GM21423 (cell line): ENCODE measurements at regions not wholly inside any gene's neighbourhood (a gene's known extent, or its start where the extent isn't known, plus 50 kb on each side); places are given as distances from the start of the nearest gene placed in this dataset.

Source experiments
- ATAC-seq: cut with Tn5 transposase; IDR thresholded peaks from one replicate; pipeline ENCODE4 v1.9.1; 2021; ENCODE audit warnings: mild to moderate bottlenecking, moderate library complexity; ENCODE audit not compliant: unreplicated experiment

GRCh38 chr18:8962855-8963635 lies 139.5 kb upstream of the NDUFV2 start:
- no peak for ATAC-seq

- ATAC-seq, result no peak
These were observed 138.6 kb upstream of the NDUFV2 start for GRCh38 chr18:8963876-8964275.

- ATAC-seq, result no peak
These were observed 137.1 kb upstream of the NDUFV2 start for GRCh38 chr18:8965398-8965797.

DNA sequence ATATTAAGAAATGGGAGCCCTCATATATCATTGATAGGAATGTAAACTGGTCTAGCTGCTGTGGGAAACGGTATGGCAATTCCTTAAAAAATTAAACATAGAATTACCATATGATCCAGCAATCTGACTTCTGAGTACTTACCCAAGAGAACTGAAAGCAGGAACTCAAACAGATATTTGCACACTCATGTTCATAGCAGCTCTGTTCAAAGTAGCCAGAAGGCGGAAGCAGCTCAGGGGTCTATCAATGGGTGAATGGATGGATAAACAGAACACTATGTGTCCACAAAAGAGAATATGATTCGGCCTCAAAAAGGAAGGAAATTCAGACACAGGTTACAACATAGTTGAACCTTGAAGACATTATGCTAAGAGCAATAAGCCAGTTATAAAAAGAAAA lies 135.7 kb upstream of the NDUFV2 start:
- ATAC-seq, result no peak

- peak; percentile 62 for ATAC-seq
These were observed 134.9 kb upstream of the NDUFV2 start for GRCh38 chr18:8967573-8967972.

GRCh38 chr18:8969639-8970390 lies 132.7 kb upstream of the NDUFV2 start:
- ATAC-seq, result no peak

DNA sequence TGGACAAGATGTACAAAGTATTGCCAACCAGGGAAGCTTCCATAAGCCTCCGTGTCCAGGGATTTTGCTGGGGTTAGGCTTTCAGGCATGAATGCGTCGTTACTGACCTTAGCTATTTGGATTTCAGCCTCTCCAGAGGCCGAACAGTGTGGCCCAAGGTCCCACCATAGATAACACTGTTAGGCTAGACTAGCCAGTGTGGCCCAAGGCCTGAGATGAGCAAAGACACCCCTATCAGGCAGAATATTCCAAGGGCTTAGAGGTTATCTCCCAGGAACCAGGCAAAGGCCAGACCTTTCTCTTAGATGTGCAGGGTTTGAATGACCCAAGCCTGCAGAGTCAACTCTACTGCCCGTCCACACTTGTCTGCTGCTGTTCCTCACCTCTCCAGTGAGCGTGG lies 131.7 kb upstream of the NDUFV2 start:
- ATAC-seq, result no peak

DNA sequence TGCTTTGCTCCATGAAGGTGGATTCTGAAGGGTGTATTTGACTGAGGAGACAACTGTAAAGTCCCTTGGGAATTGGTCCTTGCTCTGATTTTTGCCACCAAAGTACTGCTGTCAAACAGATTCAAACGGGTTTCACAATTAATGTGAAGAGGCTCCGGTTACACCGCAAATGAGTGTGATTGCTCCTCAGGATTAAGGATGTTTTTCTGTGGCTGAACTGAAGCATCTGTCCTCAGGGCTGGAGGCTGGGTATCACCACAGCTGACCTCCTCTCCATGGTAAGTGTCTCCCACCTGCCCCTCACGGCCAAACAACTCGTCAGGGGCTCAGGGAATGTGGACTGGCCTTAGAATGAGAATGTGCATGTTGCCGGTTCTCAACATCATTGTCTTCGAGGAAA lies 130.4 kb upstream of the NDUFV2 start:
- ATAC-seq, result no peak

DNA sequence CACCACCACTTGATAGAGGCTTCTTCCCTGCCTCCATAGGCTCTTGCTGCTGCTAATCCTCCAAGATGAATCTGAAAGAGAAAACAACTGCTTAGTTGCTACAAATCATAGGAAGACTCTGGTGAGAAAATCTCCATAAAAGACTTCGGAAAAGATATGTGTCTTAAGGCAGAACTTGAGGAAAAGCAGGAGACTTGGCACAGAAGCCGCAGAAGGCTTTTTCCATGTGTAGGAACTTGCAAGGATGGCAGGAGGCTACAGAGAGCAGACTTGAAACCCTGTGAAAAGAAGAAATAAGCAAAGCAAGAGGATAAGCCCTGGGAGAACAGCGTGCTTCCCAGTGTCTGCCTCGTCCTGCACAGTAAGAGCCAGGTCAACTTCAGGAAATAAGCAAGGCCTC lies 128.2 kb upstream of the NDUFV2 start:
- ATAC-seq, result no peak

DNA sequence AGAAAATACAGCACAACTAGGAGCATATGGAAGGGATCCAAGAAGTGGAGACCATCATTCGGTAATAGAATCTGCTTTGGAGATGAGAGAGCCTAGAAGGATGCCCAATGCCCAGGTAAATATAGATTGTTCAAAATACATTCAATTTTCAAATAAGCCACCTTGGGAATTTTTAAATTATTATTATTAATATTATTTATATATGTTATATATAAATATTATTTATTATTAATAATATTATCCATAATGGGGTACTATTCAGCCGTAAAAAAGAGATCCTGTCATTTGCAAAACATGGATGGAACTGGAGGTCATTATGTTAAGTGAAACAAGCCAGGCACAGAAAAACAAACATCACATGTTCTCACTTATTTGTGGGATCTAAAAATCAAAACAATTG lies 127.8 kb upstream of the NDUFV2 start:
- no peak for ATAC-seq

DNA sequence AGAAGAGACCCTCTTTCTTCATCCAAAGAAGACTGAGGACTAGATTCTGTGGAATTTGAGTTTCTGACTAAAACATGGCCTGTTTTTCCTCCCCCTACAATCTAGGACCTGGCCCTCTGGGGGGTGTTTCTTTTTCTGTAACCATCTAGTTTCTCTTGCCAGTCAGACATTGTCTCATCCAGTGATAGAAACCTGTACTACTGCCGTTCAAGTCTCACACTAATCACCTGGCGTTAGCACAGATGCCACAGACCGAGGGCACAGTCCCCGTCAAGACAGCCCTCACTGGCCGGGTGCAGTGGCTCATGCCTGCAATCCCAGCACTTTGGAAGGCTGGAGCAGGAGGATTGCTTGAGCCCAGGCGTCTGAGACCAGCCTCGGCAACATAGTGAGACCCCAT lies 126.9 kb upstream of the NDUFV2 start:
- no peak for ATAC-seq

DNA sequence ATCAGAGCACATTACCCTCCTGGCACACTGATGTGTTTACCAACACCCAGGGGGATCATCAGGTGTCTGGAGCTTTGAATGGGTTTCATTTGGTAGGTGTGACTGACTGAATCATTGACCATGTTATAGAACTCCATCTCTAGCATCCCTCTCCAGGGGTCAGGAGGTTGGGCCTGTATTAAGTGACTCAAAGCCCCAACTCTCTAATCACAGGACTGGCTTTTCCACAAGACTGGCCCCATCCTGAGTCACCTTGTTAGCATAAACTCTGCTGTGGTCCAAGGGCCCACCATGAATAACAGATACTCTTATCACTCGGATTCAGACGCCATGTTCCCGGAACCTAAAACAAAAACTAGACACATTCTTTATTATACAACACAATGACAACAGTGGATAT lies 125.9 kb upstream of the NDUFV2 start:
- no peak for ATAC-seq

- no peak for ATAC-seq
These were observed 125.3 kb upstream of the NDUFV2 start for GRCh38 chr18:8977166-8977565.

DNA sequence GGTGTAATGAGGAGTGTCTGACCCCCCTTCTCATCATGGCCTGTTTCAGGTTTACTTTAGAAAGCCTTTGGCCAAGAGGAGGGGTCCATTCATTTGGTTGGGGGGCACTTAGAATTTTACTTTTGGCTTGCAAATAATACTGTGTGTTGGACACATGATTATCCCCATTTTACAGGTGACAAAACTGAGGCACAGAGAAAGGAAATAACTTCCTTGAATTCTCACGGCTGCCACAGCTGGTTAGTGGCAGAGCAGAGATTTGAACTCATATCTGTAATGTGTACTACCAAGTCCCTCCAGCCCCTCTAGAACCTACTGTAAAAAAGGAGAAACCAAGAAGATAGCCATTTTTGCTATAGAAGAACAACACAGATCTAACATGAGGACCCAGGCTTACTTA lies 124.8 kb upstream of the NDUFV2 start:
- no peak for ATAC-seq

DNA sequence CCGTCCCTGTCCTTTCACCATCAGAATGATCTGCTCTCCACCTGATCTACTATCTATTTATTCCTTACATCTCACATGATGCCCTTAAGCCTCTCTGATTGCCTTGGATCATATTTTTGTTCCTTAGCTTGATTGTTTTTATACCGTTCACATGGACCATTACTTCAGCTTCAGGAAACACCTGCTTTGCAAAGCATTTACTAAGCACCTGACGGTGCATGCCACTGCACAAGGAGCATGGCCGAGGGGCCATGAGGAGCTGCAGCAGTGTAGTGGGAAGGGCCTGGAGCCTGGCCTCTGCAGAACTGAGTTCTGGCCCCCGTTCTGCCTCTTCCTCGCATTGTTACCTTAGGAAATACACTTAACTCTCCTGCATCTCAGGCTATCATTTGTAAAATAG lies 124.1 kb upstream of the NDUFV2 start:
- no peak for ATAC-seq

DNA sequence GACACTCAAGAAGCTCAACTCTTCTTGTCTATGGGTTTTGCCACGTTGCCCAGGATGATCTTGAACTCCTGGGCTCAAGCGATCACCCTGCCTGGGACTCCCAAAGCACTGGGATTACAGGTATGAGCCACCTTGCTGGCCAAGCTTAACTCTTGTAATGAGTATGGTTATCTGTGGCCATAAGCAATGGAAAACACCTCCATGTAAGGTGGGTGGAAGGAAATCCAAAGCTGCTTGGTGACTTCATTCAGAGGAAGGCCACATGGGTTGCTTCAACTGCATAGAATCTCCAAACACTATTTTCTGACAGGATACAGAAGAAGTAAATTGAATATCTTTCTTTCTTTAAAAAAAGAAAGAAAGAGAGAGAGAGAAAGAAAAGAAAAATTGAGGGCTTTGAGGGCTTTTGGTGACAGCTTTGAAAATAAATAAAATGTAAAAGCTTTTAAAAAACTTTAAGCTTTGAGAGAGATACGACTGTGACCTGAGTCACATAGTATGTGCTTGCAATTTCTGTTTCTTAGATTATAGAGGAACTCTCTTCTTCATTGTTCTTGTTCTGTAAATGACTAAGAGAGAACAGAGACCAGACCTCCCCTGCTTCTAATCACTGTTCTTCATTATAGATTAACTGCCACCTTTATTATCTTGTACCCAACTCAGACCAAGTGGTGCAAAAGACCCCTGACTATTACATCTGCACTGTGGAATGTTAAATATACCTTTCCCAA lies 123.1 kb upstream of the NDUFV2 start:
- ATAC-seq, result no peak

GRCh38 chr18:8980496-8980895 lies 122.0 kb upstream of the NDUFV2 start:
- ATAC-seq, result no peak

DNA sequence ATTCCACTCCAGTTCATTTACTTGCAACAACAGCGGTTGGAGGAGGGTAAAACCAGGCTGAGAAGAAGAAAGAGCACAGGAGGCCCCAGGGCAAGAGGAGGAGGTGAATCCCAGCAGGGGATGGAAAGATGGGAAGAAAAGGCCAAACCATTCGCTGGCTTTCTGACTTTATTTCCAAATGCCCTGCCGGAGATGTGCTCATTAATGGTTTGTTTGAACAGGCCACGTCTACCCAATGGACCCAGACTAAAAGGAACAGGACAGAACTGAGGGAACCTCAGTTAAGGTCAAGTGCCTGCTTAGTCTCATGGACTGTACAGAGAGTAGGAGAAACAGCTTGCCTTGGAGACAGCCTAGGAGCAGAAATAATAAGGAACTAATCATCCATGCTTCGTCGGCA lies 121.6 kb upstream of the NDUFV2 start:
- no peak for ATAC-seq

- no peak for ATAC-seq
These were observed 119.9 kb upstream of the NDUFV2 start for GRCh38 chr18:8982416-8983183.

- no peak for ATAC-seq
These were observed 119.3 kb upstream of the NDUFV2 start for GRCh38 chr18:8983195-8983594.

- ATAC-seq, result no peak
These were observed 118.3 kb upstream of the NDUFV2 start for GRCh38 chr18:8984131-8984721.
